HG02588 (cell line): ENCODE measurements at regions not wholly inside any gene's neighbourhood (a gene's known extent, or its start where the extent isn't known, plus 50 kb on each side); places are given as distances from the start of the nearest gene placed in this dataset.
"Not testable (repeated sequence)": the region's sequence is repeated elsewhere in the genome, so short reads cannot be mapped to it uniquely, and the experiment has no call there.

ENCODE experiments used
- ATAC-seq: cut with Tn5 transposase; IDR thresholded peaks from one replicate; pipeline ENCODE4 v1.9.1; 2021; ENCODE audit warnings: mild to moderate bottlenecking, moderate library complexity; ENCODE audit not compliant: unreplicated experiment

- no peak for ATAC-seq
Measured at GRCh38 chr6:63440057-63440456, 120.3 kb upstream of the LGSN start.

GRCh38 chr6:63440594-63440993 is 120.8 kb upstream of the LGSN start:
- ATAC-seq, result no peak

- ATAC-seq, result no peak
Measured at GRCh38 chr6:63441266-63441956, 121.6 kb upstream of the LGSN start.

- no peak for ATAC-seq
Measured at GRCh38 chr6:63442870-63443269, 123.1 kb upstream of the LGSN start.

- no peak for ATAC-seq
Measured at GRCh38 chr6:63444768-63445167, 125.0 kb upstream of the LGSN start.

- ATAC-seq, result no peak
Measured at GRCh38 chr6:63446405-63446804, 125.9 kb upstream of the LOC128125822 start.

- ATAC-seq, result no peak
Measured at GRCh38 chr6:63447134-63447533, 125.1 kb upstream of the LOC128125822 start.

GRCh38 chr6:63448229-63448628 is 124.1 kb upstream of the LOC128125822 start:
- ATAC-seq, result no peak

GRCh38 chr6:63449714-63450113 is 122.6 kb upstream of the LOC128125822 start:
- no peak for ATAC-seq

GRCh38 chr6:63451238-63451637 is 121.0 kb upstream of the LOC128125822 start:
- no peak for ATAC-seq

- no peak for ATAC-seq
Measured at GRCh38 chr6:63452125-63452524, 120.2 kb upstream of the LOC128125822 start.

- ATAC-seq, result no peak
Measured at GRCh38 chr6:63456734-63457133, 115.5 kb upstream of the LOC128125822 start.

- ATAC-seq, result no peak
Measured at GRCh38 chr6:63458480-63459115, 113.7 kb upstream of the LOC128125822 start.

- ATAC-seq, result no peak
Measured at GRCh38 chr6:63459814-63460213, 112.5 kb upstream of the LOC128125822 start.

GRCh38 chr6:63460971-63461370 is 111.3 kb upstream of the LOC128125822 start:
- ATAC-seq, result no peak

- no peak for ATAC-seq
Measured at GRCh38 chr6:63464060-63464459, 108.2 kb upstream of the LOC128125822 start.

- ATAC-seq, result no peak
Measured at GRCh38 chr6:63465750-63466149, 106.5 kb upstream of the LOC128125822 start.

GRCh38 chr6:63466242-63466733 is 106.0 kb upstream of the LOC128125822 start:
- ATAC-seq, result no peak

- ATAC-seq, result no peak
Measured at GRCh38 chr6:63467247-63467954, 104.9 kb upstream of the LOC128125822 start.

GRCh38 chr6:63471145-63471544 is 101.1 kb upstream of the LOC128125822 start:
- ATAC-seq, result not testable (repeated sequence)

- ATAC-seq, result no peak
Measured at GRCh38 chr6:63471654-63472053, 100.6 kb upstream of the LOC128125822 start.

- ATAC-seq, result no peak
Measured at GRCh38 chr6:63475707-63476106, 96.6 kb upstream of the LOC128125822 start.
